Ishikawa (cell line): ENCODE measurements at regions not wholly inside any gene's neighbourhood (a gene's known extent, or its start where the extent isn't known, plus 50 kb on each side); places are given as distances from the start of the nearest gene placed in this dataset.

ENCODE experiments used
- CEBPB ChIP-seq: IDR thresholded peaks from 2 replicates; pipeline ENCODE4 v1.6.1; 2012
- CREB1 ChIP-seq: IDR thresholded peaks from 2 replicates; pipeline ENCODE4 v1.6.1; 2012; ENCODE audit warnings: low read depth
- EGR1 ChIP-seq: IDR thresholded peaks from 2 replicates; pipeline ENCODE4 v1.6.1; 2012
- EP300 ChIP-seq: IDR thresholded peaks from 2 replicates; pipeline ENCODE4 v1.6.1; 2012; ENCODE audit warnings: borderline replicate concordance
- FOXM1 ChIP-seq: IDR thresholded peaks from 2 replicates; pipeline ENCODE4 v1.6.1; 2012; ENCODE audit warnings: low read depth, borderline replicate concordance
- MAX ChIP-seq: IDR thresholded peaks from 2 replicates; pipeline ENCODE4 v1.6.1; 2012
- NFIC ChIP-seq: IDR thresholded peaks from 2 replicates; pipeline ENCODE4 v1.6.1; 2012
- RAD21 ChIP-seq: IDR thresholded peaks from 2 replicates; pipeline ENCODE4 v1.6.1; 2012; ENCODE audit warnings: low read depth
- REST ChIP-seq: IDR thresholded peaks from 2 replicates; pipeline ENCODE4 v1.6.1; 2012; ENCODE audit warnings: low read depth, mild to moderate bottlenecking
- TAF1 ChIP-seq: IDR thresholded peaks from 2 replicates; pipeline ENCODE4 v1.6.1; 2012; ENCODE audit warnings: low read depth, mild to moderate bottlenecking
- TCF12 ChIP-seq: IDR thresholded peaks from 2 replicates; pipeline ENCODE4 v1.6.1; 2012; ENCODE audit warnings: low read depth
- TEAD4 ChIP-seq: IDR thresholded peaks from 2 replicates; pipeline ENCODE4 v1.6.1; 2012
- USF1 ChIP-seq: IDR thresholded peaks from 2 replicates; pipeline ENCODE4 v1.6.1; 2012
- YY1 ChIP-seq: IDR thresholded peaks from 2 replicates; pipeline ENCODE4 v1.6.1; 2012; ENCODE audit warnings: low read depth
- ZBTB7A ChIP-seq: IDR thresholded peaks from 2 replicates; pipeline ENCODE4 v1.6.1; 2012; ENCODE audit warnings: low read depth

GRCh38 chr7:49706106-49706505 lies 67.3 kb upstream of the VWC2 start:
- no peak for TF ChIP-seq FOXM1

GRCh38 chr7:49707891-49708290 lies 65.5 kb upstream of the VWC2 start:
- TF ChIP-seq CREB1 (no peak), TAF1 (no peak), ZBTB7A (no peak), EGR1 (no peak), TCF12 (no peak), YY1 (no peak), USF1 (no peak), CEBPB (no peak), TEAD4 (no peak)

GRCh38 chr7:49708590-49708989 lies 64.8 kb upstream of the VWC2 start:
- TF ChIP-seq TEAD4 (no peak), FOXM1 (no peak), NFIC (no peak), ZBTB7A (no peak), TAF1 (no peak), TCF12 (no peak), CREB1 (no peak), REST (no peak), RAD21 (no peak), MAX (no peak), EGR1 (no peak), USF1 (no peak), CEBPB (no peak), EP300 (no peak), YY1 (no peak)

GRCh38 chr7:49714182-49714581 lies 59.3 kb upstream of the VWC2 start:
- TF ChIP-seq YY1 (no peak), TCF12 (no peak), REST (no peak), RAD21 (no peak), CREB1 (no peak), TAF1 (no peak), NFIC (no peak), USF1 (no peak), MAX (no peak), EP300 (no peak), EGR1 (no peak), TEAD4 (no peak), CEBPB (no peak)

GRCh38 chr7:49715486-49715885 lies 58.0 kb upstream of the VWC2 start:
- TF ChIP-seq RAD21 (no peak), FOXM1 (no peak), TEAD4 (no peak), ZBTB7A (no peak), YY1 (no peak)

GRCh38 chr7:49717547-49717946 lies 55.9 kb upstream of the VWC2 start:
- TF ChIP-seq REST (no peak), EGR1 (no peak), YY1 (no peak), NFIC (no peak), TCF12 (no peak)
